ENCODE measurements at regions not wholly inside any gene's neighbourhood (a gene's known extent, or its start where the extent isn't known, plus 50 kb on each side); places are given as distances from the start of the nearest gene placed in this dataset.

DNA sequence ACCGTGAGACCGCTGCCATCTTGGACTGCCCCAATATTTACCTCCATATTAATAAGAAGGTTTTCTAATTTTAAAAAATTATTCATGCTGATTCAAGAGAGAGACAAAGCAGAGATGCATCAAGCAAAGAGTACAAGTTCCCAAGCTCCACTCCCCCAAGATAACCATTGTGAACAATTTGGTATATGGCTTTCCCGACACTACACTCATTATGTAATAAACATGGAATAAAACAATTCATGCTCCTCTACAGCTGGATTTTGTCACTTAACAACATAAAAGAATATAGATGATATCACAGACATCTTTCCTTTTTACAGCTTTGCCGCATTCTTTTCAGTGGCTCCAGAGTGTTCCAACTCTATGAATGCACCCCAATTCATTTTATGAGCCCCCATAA, 307.6 kb downstream of the FGFR2 start:
- Histone ChIP-seq H3K4me3 (ENCODE audit: low read length, poor library complexity, severe bottlenecking) (no peak overlapping the region), H3K9me3 (ENCODE audit: insufficient read depth, low read depth, low read length) (no peaks in the 10 kb centered on the region; the same call in 1 of the 2 replicates), H3K9ac (ENCODE audit: low read depth, low read length, poor library complexity, severe bottlenecking) (no peak overlapping the region), H3K27me3 (ENCODE audit: insufficient read depth, low read length, poor library complexity, severe bottlenecking) (no peaks in the 10 kb centered on the region), H3K36me3 (ENCODE audit: insufficient read depth, low read length) (no peaks in the 10 kb centered on the region), H3K9me2 (replicated peaks; ENCODE audit: low read depth, low read length) (no peaks in the 10 kb centered on the region), H3K79me2 (ENCODE audit: insufficient read depth, low read length) (no peaks in the 10 kb centered on the region), H4K20me1 (ENCODE audit: insufficient read depth, low read length, poor library complexity, severe bottlenecking) (no peaks in the 10 kb centered on the region), H2AFZ (ENCODE audit: low read length) (no peak overlapping the region), H3K4me1 (ENCODE audit: insufficient read depth, low read length, poor library complexity, severe bottlenecking) (no peaks in the 10 kb centered on the region), H3K4me2 (ENCODE audit: low read depth, low read length, poor library complexity, severe bottlenecking) (no peak overlapping the region), H3F3A (ENCODE audit: low read depth) (no peaks in the 10 kb centered on the region)
- no peak for TF ChIP-seq CTCF (conservative IDR thresholded peaks at IDR 0.05; ENCODE audit: low read length)
- TF ChIP-seq EZH2phosphoT487 (IDR thresholded peaks at IDR 0.05; ENCODE audit: borderline replicate concordance) = no peak

- no peak overlapping the region for H3K4me3 ChIP-seq (ENCODE audit: low read length, poor library complexity, severe bottlenecking)
- H3K9me2 ChIP-seq (replicated peaks; ENCODE audit: low read depth, low read length) = no peaks in the 10 kb centered on the region
- H3F3A ChIP-seq (ENCODE audit: low read depth) = no peaks in the 10 kb centered on the region
- H3K36me3 ChIP-seq (ENCODE audit: insufficient read depth, low read length) = no peaks in the 10 kb centered on the region
- H3K4me1 ChIP-seq (ENCODE audit: insufficient read depth, low read length, poor library complexity, severe bottlenecking) = no peaks in the 10 kb centered on the region
- H3K9me3 ChIP-seq (ENCODE audit: insufficient read depth, low read depth, low read length) = no peaks in the 10 kb centered on the region; the same call in 1 of the 2 replicates
- no peak overlapping the region for H2AFZ ChIP-seq (ENCODE audit: low read length)
- H3K27me3 ChIP-seq (ENCODE audit: insufficient read depth, low read length, poor library complexity, severe bottlenecking) = no peaks in the 10 kb centered on the region
- H3K9ac ChIP-seq (ENCODE audit: low read depth, low read length, poor library complexity, severe bottlenecking) = no peak overlapping the region
- H3K79me2 ChIP-seq (ENCODE audit: insufficient read depth, low read length) = no peaks in the 10 kb centered on the region
- no peaks in the 10 kb centered on the region for H4K20me1 ChIP-seq (ENCODE audit: insufficient read depth, low read length, poor library complexity, severe bottlenecking)
- no peak for TF ChIP-seq EZH2phosphoT487 (IDR thresholded peaks at IDR 0.05; ENCODE audit: borderline replicate concordance)
- TF ChIP-seq CTCF (conservative IDR thresholded peaks at IDR 0.05; ENCODE audit: low read length) = no peak
- H3K4me2 ChIP-seq (ENCODE audit: low read depth, low read length, poor library complexity, severe bottlenecking) = no peak overlapping the region
These were observed 306.9 kb downstream of the FGFR2 start for GRCh38 chr10:121291376-121291775.

- H3K4me3 ChIP-seq (ENCODE audit: low read length, poor library complexity, severe bottlenecking) = no peak overlapping the region
- H3F3A ChIP-seq (ENCODE audit: low read depth) = no peaks in the 10 kb centered on the region
- H3K79me2 ChIP-seq (ENCODE audit: insufficient read depth, low read length) = no peaks in the 10 kb centered on the region
These were observed 306.4 kb downstream of the FGFR2 start for GRCh38 chr10:121291823-121292222.

More at GRCh38 chr10:121291823-121292222, 306.4 kb downstream of the FGFR2 start:
- TF ChIP-seq CTCF (conservative IDR thresholded peaks at IDR 0.05; ENCODE audit: low read length) = no peak
- TF ChIP-seq EZH2phosphoT487 (IDR thresholded peaks at IDR 0.05; ENCODE audit: borderline replicate concordance) = no peak
- Histone ChIP-seq H3K9me2 (replicated peaks; ENCODE audit: low read depth, low read length) (no peaks in the 10 kb centered on the region), H3K27me3 (ENCODE audit: insufficient read depth, low read length, poor library complexity, severe bottlenecking) (no peaks in the 10 kb centered on the region), H3K9me3 (ENCODE audit: insufficient read depth, low read depth, low read length) (no peaks in the 10 kb centered on the region; the same call in 1 of the 2 replicates), H3K9ac (ENCODE audit: low read depth, low read length, poor library complexity, severe bottlenecking) (no peak overlapping the region), H2AFZ (ENCODE audit: low read length) (no peak overlapping the region), H3K4me1 (ENCODE audit: insufficient read depth, low read length, poor library complexity, severe bottlenecking) (no peaks in the 10 kb centered on the region), H3K36me3 (ENCODE audit: insufficient read depth, low read length) (no peaks in the 10 kb centered on the region), H3K4me2 (ENCODE audit: low read depth, low read length, poor library complexity, severe bottlenecking) (no peak overlapping the region), H4K20me1 (ENCODE audit: insufficient read depth, low read length, poor library complexity, severe bottlenecking) (no peaks in the 10 kb centered on the region)
